HepG2 (cell line): ENCODE measurements at regions not wholly inside any gene's neighbourhood (a gene's known extent, or its start where the extent isn't known, plus 50 kb on each side); places are given as distances from the start of the nearest gene placed in this dataset.

Source experiments
- ATAC-seq: fragments of 200-7000 bp; cut with Tn5 transposase; 3 replicates; pipeline ENCODE4 v1.9.1; 2020; ENCODE audit warnings: mild to moderate bottlenecking, moderate library complexity
- BruUV-seq: library from RNA; stranded (reverse); fragments of 400-500 nt; replicated peaks from 2 replicates; lab custom pipeline; 2021; lab: Mats Ljungman, UMichigan
- CTCF ChIA-PET: fragments of 300-600 bp; formaldehyde crosslinking; extraction: SDS; loops from one replicate; lab custom pipeline; 2021; ENCODE audit warnings: low total read pairs, inconsistent platforms, low intra/inter-chr PET ratio; lab: Yijun Ruan, JAX
- POLR2A ChIA-PET: fragments of 350-600 bp; sonication (Branson Sonifier 250); formaldehyde crosslinking; loops from one replicate; lab custom pipeline; 2020; ENCODE audit warnings: antibody characterized with exemption, inconsistent platforms; lab: Yijun Ruan, JAX
- DNase-seq: peaks from one replicate; pipeline ENCODE4 v3.0.0-alpha.2; 2015; ENCODE audit warnings: low spot score
- FAIRE-seq: peaks from 3 replicates; lab custom pipeline; 2011; peaks lifted over from hg19 to GRCh38; lab: Jason Lieb, UNC
- H2AFZ ChIP-seq: one replicate; pipeline ENCODE4 v1.6.1; 2011; ENCODE audit warnings: low read length, inconsistent platforms
- H3K27ac ChIP-seq: fragments of 300-600 bp; 3 replicates; pipeline ENCODE4 v1.8.0; 2011; ENCODE audit warnings: mixed run types, mild to moderate bottlenecking, mixed read lengths, low read length, inconsistent platforms; ENCODE audit not compliant: insufficient read depth; ENCODE audit errors: extremely low read length
- H3K27me3 ChIP-seq, 2 experiments: fragments of 200-600 bp in 1 of 2; 2 replicates in 1 of 2; 3 replicates in 1 of 2; pipeline versions ENCODE4 v1.6.0 to v1.8.0; 2011; ENCODE audit warnings: low read length in 2 of 2, mild to moderate bottlenecking in 2 of 2, moderate library complexity in 2 of 2, inconsistent platforms in 1 of 2; ENCODE audit not compliant: insufficient read depth in 2 of 2, control insufficient read depth in 1 of 2
- H3K36me3 ChIP-seq, 2 experiments: fragments of 200-600 bp in 1 of 2; replicated peaks in 1 of 2; 2 replicates in 1 of 2; 3 replicates in 1 of 2; pipeline versions ENCODE4 v1.5.1 to v1.8.0; 2011; ENCODE audit warnings: low read length in 2 of 2, inconsistent platforms in 1 of 2; ENCODE audit not compliant: insufficient read depth in 2 of 2, control insufficient read depth in 1 of 2
- H3K4me1 ChIP-seq: 2 replicates; pipeline ENCODE4 v1.5.1; 2012; ENCODE audit warnings: low read length, inconsistent platforms; ENCODE audit not compliant: insufficient read depth
- H3K4me2 ChIP-seq: 2 replicates; pipeline ENCODE4 v1.6.0; 2011; ENCODE audit warnings: low read depth, low read length, inconsistent platforms
- H3K4me3 ChIP-seq, 3 experiments: fragments of 200-600 bp in 1 of 3; sonication (generic), shearing (Covaris generic) in 1 of 3; replicated peaks in 1 of 3; 2 replicates each; pipeline ENCODE4 v1.5.1; 2011 to 2016; ENCODE audit warnings: low read length in 3 of 3, inconsistent platforms in 2 of 3, low read depth in 2 of 3, mild to moderate bottlenecking in 2 of 3, control low read depth in 1 of 3, mixed read lengths in 1 of 3; ENCODE audit not compliant: insufficient read depth in 1 of 3
- H3K79me2 ChIP-seq: one replicate; pipeline ENCODE4 v1.6.1; 2011; ENCODE audit warnings: low read length, inconsistent platforms; ENCODE audit not compliant: insufficient read depth
- H3K9ac ChIP-seq: 2 replicates; pipeline ENCODE4 v1.6.0; 2011; ENCODE audit warnings: mild to moderate bottlenecking, low read depth, low read length, inconsistent platforms; ENCODE audit not compliant: insufficient read depth
- H3K9me3 ChIP-seq: 2 replicates; pipeline ENCODE4 v1.5.1; 2012; ENCODE audit warnings: mild to moderate bottlenecking, low read length
- H4K20me1 ChIP-seq: 2 replicates; pipeline ENCODE4 v1.6.0; 2011; ENCODE audit warnings: inconsistent platforms, mild to moderate bottlenecking, low read length, moderate library complexity; ENCODE audit not compliant: insufficient read depth
- DZIP1 ChIP-seq: sonication (generic); formaldehyde crosslinking; IDR thresholded peaks from 2 replicates; pipeline ENCODE4 v1.5.0; 2020; ENCODE audit warnings: mild to moderate bottlenecking, missing genetic modification reagents
- IRF2 ChIP-seq: IDR thresholded peaks from 2 replicates; pipeline ENCODE4 v1.6.1; 2018; ENCODE audit warnings: missing genetic modification reagents, missing compliant biosample characterization
- MAFF ChIP-seq: IDR thresholded peaks from 2 replicates; pipeline ENCODE4 v1.6.1; 2011; ENCODE audit warnings: low read depth, low read length, improper control_type of control experiment
- MAFK ChIP-seq, 2 experiments: IDR thresholded peaks in 1 of 2; conservative IDR thresholded peaks in 1 of 2; 2 replicates each; pipeline ENCODE4 v1.6.1; 2011; ENCODE audit warnings: improper control_type of control experiment in 2 of 2, low read length in 2 of 2
- PAX8 ChIP-seq: sonication (generic); formaldehyde crosslinking; IDR thresholded peaks from 2 replicates; pipeline ENCODE4 v1.8.0; 2022; ENCODE audit warnings: mild to moderate bottlenecking, missing genetic modification reagents, borderline replicate concordance
- WGBS: methylation state at CpG from one replicate; pipeline ENCODE4 v1.1.6; 2017; ENCODE audit warnings: low lambda C conversion rate; 5-methylcytosine and 5-hydroxymethylcytosine counted together
- in situ Hi-C: cut with HindIII; loops from 2 replicates; pipeline ENCODE4 v1.10.0; 2017; ENCODE audit warnings: low pct_unique_long_range_greater_than_20kb; ENCODE audit not compliant: extremely low pct_ligation_motif_present
- intact Hi-C: fragments of 100-400 bp; cut with micrococcal nuclease; formaldehyde crosslinking; loops from one replicate; pipeline ENCODE4 v1.10.0; 2022; ENCODE audit not compliant: unreplicated experiment

DNA sequence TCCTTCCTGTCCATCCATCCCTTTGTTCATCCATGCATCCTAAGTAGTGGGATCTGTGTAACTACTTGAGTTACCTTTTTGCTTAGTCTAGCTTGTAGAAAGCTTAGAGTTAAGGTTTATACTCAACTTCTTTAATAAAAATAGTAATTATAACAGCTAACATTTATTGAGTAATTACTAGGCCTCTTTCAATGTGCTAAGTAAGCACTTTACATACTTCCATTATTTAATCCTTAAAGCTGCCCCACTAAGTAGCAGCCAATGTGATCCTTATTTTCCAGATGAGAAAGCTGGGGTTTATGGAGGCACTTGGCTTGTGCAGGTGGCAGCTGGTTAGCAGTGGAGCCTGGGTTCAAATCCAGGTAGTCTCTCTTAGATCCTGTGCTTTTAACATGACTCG is 182.9 kb downstream of the FGF9 start:
- no peaks in the 10 kb centered on the region for H4K20me1 ChIP-seq
- in situ Hi-C loops: no loop called here
- BruUV-seq: no TSS peak
- TF ChIP-seq MAFK (conservative IDR thresholded peaks at IDR 0.05 in 1 of 2, IDR thresholded peaks at IDR 0.05 in 1 of 2; ENCODE audit: low read length in 2 of 2) (peak; percentile 52 to 70; a peak in 3 of 4 replicates), MAFF (peak; percentile 46; the same call in 1 of the 2 replicates), IRF2 (CRISPR knock-in tag) (no peak)
- DNase-seq (no peak), FAIRE-seq (no peak), ATAC-seq (no peak)
- 0 out of 2 replicates have a peak, but pooled peaks cover 5% of the 10 kb centered on the region for H3K4me1 ChIP-seq
- H3K4me2 ChIP-seq: no peak overlapping the region
- ChIA-PET POLR2A (no interaction called here), CTCF (no interaction called here)
- H2AFZ ChIP-seq: no peak overlapping the region
- H3K4me3 ChIP-seq: no peak overlapping the region
- H3K36me3 ChIP-seq: no peaks in the 10 kb centered on the region
- 50% methylated on average over 1 of the region's 1 CpG for WGBS
- no peaks in the 10 kb centered on the region for H3K79me2 ChIP-seq
- no peaks in the 10 kb centered on the region for H3K9me3 ChIP-seq
- no peaks in the 10 kb centered on the region for H3K27me3 ChIP-seq
- H3K9ac ChIP-seq: no peak overlapping the region
- intact Hi-C loops: no loop called here
- H3K27ac ChIP-seq: no peak overlapping the region

GRCh38 chr13:21868823-21869222 is 197.9 kb downstream of the FGF9 start:
- intact Hi-C loops: no loop called here
- no peak for FAIRE-seq
- POLR2A ChIA-PET: no interaction called here
- TF ChIP-seq PAX8 (CRISPR knock-in tag): no peak
- TF ChIP-seq DZIP1 (CRISPR knock-in tag): no peak
- TF ChIP-seq, all 625 proteins: peak for 0
- H4K20me1 ChIP-seq: no peaks in the 10 kb centered on the region
- H3K4me3 ChIP-seq: no peak overlapping the region
- no peaks in the 10 kb centered on the region for H3K9me3 ChIP-seq
- H3K4me2 ChIP-seq: no peak overlapping the region
- H2AFZ ChIP-seq: no peak overlapping the region
- peaks cover 0 to 6% of the 10 kb centered on the region in 2 experiments; a peak in 1 of 5 replicates for H3K27me3 ChIP-seq
- DNase-seq (no peak), ATAC-seq (no peak)
- CTCF ChIA-PET: no interaction called here
- no peaks in the 10 kb centered on the region for H3K79me2 ChIP-seq
- H3K27ac ChIP-seq: no peak overlapping the region
- BruUV-seq: no TSS peak
- H3K4me1 ChIP-seq: peaks cover 15% of the 10 kb centered on the region
- in situ Hi-C loops: no loop called here
- H3K36me3 ChIP-seq: no peaks in the 10 kb centered on the region
- no peak overlapping the region for H3K9ac ChIP-seq
